GM18505 (cell line): ENCODE measurements at regions not wholly inside any gene's neighbourhood (a gene's known extent, or its start where the extent isn't known, plus 50 kb on each side); places are given as distances from the start of the nearest gene placed in this dataset.

Source experiments
- ATAC-seq: cut with Tn5 transposase; IDR thresholded peaks from one replicate; pipeline ENCODE4 v1.9.1; 2021; ENCODE audit not compliant: unreplicated experiment
- POLR2A ChIP-seq: IDR thresholded peaks from 4 replicates; pipeline ENCODE4 v1.6.1; 2011; ENCODE audit warnings: borderline replicate concordance; ENCODE audit not compliant: insufficient read depth, insufficient read length; ENCODE audit errors: extremely low read depth

DNA sequence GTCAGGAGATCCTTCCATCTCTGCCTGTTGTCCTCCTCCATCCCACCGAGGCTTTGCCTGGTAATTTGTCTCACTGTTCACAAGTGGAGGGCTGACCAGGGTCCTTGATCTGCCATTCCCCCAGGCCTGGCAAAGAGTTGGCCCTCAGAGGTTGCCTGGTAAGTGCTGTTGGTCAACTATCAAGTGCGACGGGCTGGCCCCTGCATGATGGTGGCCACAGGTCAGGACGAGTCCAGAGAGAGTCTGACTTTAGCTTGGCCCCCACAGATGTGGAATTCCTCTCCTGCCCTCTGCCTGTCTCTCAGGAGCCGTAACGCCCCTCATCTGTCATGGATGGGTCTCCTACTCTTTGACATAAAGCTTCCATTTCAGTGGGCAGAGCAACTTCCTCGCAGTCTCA, 97.3 kb upstream of the SMIM21 start:
- no peak for TF ChIP-seq POLR2A
- no peak for ATAC-seq

- ATAC-seq, result no peak
- no peak for TF ChIP-seq POLR2A
Measured at GRCh38 chr18:75524181-75524580, 96.7 kb upstream of the SMIM21 start.

DNA sequence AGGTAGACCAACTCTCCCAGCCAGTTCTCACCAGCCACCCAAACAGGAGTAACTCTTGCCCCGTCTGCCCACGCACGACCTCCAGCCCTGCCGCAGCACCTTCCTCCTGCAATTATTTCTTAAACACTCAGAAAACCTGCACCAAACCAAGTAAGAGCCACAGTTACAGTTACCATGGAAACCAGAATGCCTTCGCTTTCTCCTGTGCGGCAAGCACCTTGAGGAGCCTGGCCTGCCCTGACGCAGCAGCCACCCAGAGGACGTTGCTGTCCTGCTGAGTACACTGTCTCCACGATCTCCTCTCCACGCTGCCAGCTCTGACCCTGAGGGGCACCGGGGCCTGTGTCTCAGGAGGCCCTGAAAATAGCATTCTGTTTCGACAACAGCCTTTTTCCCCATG, 94.3 kb upstream of the SMIM21 start:
- no peak for ATAC-seq
- TF ChIP-seq POLR2A, result no peak

GRCh38 chr18:75518007-75518406, 90.5 kb upstream of the SMIM21 start:
- TF ChIP-seq POLR2A, result no peak

GRCh38 chr18:75517286-75517685, 89.8 kb upstream of the SMIM21 start:
- ATAC-seq, result no peak
- TF ChIP-seq POLR2A, result no peak

More at GRCh38 chr18:75518007-75518406, 90.5 kb upstream of the SMIM21 start:
- ATAC-seq, result no peak

DNA sequence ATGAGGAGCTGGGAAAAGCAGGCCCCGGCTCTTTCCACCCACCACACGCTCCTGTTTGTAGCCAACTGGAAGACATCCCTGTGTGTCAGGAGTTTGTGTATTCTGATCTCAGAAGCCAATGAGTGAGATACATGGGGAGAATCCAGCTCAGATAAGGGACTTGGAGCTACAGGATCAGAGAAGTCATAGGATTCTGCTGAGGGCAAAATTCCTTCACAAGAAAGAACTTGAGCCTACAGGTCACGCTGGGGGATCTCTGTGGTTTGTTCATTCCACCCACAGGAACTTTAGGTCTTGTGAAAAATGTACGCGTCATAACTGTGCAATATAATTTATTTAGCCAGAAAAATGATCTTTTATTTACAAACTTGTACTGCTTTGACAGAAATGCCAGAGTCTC, 80.1 kb upstream of the SMIM21 start:
- TF ChIP-seq POLR2A, result no peak
- ATAC-seq, result no peak

DNA sequence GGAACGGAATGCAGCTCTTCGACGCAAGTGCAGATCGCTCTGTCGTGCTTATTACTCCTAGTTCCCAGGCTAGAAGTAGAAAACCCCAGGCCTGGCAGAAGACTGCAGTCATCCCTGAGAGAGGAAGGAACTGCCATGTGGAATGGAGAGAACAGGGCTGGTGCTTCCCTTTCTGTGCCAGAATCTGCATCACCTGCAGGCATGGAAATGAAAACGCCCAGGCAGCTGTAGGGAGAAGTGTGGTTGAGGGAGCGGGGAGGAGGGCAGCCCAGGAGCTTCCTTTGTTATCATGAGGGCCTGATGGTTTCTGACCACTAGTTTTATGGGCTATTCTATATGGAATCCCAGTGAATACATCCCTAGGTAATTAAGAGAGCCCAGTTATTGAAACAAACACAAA, 79.4 kb upstream of the SMIM21 start:
- no peak for TF ChIP-seq POLR2A
- ATAC-seq, result no peak

GRCh38 chr18:75504469-75504868, 77.0 kb upstream of the SMIM21 start:
- TF ChIP-seq POLR2A, result no peak
- ATAC-seq, result no peak

- no peak for TF ChIP-seq POLR2A
- no peak for ATAC-seq
Measured at GRCh38 chr18:75503615-75504014, 76.1 kb upstream of the SMIM21 start.

- no peak for TF ChIP-seq POLR2A
- no peak for ATAC-seq
Measured at GRCh38 chr18:75502286-75502685, 74.8 kb upstream of the SMIM21 start.

DNA sequence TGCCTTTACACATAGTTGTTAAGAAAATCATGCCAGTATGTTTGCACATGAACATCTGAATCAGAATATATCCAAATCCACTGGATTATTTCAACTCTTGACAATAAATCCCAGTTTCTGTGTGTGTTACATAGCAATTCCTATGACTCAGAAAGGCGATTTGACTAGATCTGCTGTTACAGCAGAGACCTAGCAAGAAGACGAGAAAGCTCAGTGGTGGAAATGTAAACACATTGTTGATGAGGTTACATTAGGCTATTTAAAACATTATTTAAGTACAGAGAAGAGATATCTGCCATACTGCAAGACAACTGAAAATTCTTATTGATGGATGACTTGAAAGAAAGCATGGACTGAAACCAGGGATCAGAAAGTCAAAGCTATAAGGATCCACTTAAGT, 73.0 kb upstream of the SMIM21 start:
- no peak for ATAC-seq
- no peak for TF ChIP-seq POLR2A

- no peak for TF ChIP-seq POLR2A
- ATAC-seq, result no peak
Measured at GRCh38 chr18:75497576-75498235, 70.2 kb upstream of the SMIM21 start.

GRCh38 chr18:75496151-75496550, 68.6 kb upstream of the SMIM21 start:
- no peak for ATAC-seq
- no peak for TF ChIP-seq POLR2A

DNA sequence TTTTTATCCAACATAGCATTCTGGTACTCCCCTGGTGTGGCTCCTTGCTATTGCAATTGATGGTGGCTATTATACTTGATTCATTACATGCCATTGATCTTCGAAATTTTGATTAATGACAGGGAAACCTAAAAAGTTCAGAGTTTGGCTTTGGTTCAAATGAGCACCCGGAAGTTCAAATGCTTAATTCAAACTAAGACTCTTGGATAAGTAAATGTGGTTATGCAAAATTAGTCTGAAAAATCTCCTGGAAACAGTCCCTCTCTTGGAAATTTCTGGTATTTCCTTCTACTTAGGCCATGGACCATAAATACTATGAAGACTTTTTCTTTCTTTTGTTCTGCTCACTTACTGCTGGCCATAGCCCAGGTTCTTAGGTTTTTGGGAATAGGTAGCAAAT, 65.3 kb upstream of the SMIM21 start:
- ATAC-seq, result no peak
- no peak for TF ChIP-seq POLR2A

- no peak for TF ChIP-seq POLR2A
- ATAC-seq, result no peak
Measured at GRCh38 chr18:75491361-75491760, 63.9 kb upstream of the SMIM21 start.
